ENCODE measurements at regions not wholly inside any gene's neighbourhood (a gene's known extent, or its start where the extent isn't known, plus 50 kb on each side); places are given as distances from the start of the nearest gene placed in this dataset.
A peak's percentile ranks its signal among the peaks of the same experiment; 100 is the strongest.
"Not testable (repeated sequence)": the region's sequence is repeated elsewhere in the genome, so short reads cannot be mapped to it uniquely, and the experiment has no call there.

DNA sequence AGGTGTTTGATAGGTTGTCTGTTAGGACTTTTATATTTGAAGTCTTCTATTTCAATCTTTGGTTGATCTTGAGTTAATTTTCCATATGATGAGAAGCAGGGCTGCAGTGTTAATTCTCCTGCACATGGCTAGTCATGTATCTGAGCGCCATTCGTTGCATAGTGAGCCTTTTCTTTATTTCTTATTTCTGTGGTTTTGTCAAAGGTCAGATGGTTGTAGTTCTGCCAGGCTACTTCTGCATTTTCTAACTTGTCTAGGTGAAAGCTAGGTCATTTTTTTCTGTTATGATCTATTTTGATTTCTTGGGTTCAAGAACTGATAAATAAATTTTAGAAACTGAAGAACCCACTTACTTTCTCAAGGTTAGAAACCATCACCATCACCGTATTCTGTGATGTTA is 56.7 kb downstream of the CCDC74A start:
- DNase-seq, result peak; percentile 2 to 11

DNA sequence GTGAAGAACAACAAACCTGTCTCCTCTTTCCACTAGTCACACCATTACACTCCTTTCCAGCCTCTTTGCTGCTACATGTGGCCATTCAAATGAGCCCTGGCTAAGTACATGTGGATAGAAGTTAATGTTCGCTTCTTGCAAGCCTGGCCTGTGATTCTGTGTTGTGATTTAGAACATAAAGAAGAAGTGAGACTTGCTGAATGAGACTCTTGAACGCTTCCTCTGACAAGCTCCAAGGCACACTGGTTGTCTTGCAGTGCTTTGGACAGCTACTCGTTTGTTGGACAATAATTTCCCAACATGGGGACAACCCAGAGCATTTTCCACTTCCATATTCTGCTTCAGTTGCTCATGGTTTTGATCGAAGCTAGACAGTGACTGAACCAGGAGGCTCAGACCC is 57.3 kb downstream of the CCDC74A start:
- DNase-seq, result peak; percentile 41 to 57

DNA sequence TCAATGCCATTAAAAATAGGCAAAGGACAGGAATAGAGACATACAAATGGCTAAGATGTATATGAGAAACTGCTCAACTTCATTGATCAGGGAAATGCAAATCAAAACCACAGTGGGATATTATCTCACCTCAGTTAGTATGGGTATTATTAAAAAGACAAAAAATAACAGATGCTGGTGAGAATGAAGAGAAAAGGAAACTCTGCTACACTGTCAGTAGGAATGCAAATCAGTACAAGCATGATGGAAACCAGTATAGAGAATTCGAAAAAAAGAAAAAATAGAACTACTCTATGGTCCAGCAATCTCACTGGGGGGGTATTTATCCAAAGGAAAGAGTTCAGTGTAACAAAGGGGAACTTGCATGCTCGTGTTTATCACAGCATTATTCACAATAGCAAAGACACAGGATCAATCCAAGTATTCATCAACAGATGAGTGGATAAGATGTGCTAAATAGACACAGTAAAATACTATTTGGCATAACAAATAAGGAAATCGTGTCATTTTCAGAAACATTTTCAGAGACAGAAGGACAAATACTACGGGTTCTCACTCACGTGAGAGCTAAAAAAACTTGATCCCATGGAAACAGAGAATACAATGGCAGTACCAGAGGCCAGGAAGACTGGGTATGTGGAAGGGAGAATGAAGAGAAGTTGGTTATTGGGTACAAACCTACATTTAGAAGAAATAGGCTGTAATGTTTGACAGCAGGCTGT is 60.6 kb downstream of the CCDC74A start:
- DNase-seq, result no peak

DNA sequence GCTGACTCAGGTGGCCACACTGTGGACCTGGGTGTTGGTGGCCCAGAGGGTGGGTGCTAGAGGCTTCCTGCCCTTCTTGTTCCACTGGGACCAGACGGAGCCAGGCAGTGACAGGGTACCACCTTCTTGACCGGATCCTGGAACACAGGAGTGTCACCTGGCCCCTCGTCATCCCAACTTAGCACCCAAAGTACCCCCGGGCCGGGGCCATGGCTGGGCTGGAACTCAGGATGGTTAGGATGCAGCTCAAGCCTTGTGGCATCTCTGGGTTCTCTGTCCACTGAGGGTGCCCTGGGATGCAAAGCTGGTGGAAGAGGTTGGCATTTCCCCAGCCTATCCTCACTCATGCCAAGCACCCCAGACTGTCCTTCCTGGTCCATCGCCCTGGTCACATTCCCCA is 61.4 kb downstream of the CCDC74A start:
- DNase-seq, result not testable (repeated sequence)

DNA sequence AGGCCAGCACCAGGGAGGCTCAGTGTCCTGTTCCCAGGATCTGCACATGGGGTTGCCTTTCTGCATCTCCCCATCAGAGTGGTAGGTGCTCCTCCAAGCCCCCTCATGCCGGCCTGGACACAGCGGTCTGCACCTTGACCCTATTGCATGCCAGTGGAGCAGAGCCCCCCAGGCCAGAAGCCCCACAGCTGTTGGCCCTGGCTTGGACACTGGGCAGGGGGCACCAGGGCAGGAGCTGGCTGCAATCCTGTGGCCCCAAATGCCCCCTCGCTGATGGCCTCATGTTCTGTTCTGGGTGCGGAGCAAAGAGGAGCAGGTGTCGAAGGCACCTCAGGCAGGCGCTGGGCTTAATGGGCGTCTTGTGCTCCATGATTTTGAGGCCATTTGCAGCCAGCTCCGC is 62.7 kb downstream of the CCDC74A start:
- no peak for DNase-seq

DNA sequence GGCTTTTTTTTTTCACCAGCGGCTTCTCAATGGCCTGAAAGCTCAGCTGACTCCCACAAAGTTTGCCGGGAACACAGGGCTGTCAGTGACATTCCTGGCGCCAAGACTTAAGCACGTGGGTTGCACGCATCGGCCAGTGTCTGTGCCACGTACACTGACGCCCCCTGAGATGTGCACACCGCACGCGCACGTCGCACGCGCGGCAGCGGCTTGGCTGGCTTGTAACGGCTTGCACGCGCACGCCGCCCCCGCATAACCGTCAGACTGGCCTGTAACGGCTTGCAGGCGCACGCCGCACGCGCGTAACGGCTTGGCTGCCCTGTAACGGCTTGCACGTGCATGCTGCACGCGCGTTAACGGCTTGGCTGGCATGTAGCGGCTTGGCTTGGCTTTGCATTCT is 63.2 kb downstream of the CCDC74A start:
- no peak for DNase-seq

DNA sequence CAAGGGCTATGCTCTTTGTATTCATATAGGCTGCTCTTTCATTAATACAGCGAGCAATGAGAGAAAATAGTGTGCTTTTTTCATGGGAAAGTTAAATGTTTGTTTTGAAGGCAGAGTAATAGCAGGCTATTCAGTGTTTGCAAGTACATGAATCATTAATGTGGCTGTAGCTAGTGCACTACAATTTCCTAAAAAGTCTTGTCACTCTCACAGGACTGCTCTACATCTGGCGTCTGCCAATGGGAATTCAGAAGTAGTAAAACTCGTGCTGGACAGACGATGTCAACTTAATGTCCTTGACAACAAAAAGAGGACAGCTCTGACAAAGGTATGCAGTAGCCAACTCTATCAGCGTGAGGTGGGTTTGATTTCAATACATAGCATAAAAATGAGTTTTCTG is 68.9 kb downstream of the CCDC74A start:
- not testable (repeated sequence) for DNase-seq

DNA sequence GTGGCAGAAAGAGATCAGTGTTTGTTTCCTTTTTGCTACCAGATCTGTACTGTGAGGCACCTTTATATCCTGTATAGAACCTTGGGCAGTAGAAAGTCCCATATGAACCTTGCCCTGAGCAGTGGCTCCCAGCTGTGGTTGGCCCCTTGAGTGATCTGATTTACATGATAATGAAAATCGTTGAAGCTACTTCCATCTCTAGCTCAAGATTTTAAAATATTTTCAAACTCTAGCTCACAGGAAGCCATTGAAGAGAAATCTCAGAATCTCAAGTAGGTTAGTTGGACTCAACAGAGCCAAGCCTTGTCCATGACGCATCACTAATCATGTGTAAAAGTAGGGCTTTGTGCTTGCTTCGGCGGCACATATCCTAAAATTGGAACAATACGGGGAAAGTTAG is 74.8 kb downstream of the CCDC74A start:
- not testable (repeated sequence) for DNase-seq

DNA sequence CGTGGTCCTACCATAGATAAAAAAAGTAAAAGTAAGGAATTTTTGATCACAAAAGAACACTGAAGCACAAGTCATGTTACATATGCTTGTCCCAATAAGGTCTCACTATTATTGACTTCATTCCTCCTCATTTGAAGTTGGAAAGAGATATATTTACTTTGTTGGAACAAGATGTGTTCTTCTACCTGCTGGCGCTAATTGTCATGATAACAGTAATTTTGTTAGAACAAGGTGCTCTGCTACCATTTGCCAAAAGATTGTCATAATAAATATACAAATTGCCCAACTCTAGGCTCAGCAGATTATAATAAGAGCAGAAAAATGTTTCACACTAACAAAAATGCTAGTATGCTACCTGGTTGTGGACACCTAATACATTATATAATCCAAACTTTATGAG is 77.0 kb downstream of the CCDC74A start:
- not testable (repeated sequence) for DNase-seq

DNA sequence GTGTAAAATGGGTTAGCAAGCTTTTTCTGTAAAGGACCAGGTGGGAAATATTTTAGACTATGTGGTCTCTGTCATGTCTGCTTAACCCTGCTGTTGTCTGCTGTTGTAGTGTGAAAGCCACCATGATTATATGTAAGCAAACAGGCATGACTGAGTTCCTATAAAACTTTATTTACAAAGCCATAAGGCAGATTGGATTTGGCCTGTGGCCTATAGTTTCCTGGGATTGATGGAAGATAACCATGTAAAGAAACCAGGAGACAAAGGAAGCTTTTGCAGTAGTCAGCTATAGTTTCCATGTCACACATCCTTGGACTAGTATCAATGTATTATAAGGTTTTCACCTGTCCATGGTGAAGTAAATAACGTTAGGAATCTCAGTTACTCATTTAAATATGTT is 78.7 kb downstream of the CCDC74A start:
- not testable (repeated sequence) for DNase-seq

DNA sequence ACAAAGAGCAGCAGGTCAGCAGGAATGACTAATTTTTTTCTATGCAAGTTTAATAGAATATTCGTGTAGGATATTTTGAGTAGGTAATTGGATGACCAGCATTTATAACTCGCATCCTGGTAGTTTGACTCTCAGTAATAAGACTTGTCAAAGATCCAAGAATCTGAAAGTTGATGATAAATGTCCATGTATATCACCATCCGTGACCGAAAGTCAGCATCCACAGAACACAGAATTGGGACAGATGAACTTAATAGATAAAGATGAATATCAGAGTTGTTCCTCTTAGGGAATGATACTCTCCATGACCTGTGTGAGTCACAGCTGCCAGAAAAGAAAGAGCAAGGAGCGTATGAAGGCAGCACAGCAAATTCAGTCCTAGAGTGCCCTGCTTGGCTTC is 79.4 kb downstream of the CCDC74A start:
- DNase-seq, result not testable (repeated sequence)

DNA sequence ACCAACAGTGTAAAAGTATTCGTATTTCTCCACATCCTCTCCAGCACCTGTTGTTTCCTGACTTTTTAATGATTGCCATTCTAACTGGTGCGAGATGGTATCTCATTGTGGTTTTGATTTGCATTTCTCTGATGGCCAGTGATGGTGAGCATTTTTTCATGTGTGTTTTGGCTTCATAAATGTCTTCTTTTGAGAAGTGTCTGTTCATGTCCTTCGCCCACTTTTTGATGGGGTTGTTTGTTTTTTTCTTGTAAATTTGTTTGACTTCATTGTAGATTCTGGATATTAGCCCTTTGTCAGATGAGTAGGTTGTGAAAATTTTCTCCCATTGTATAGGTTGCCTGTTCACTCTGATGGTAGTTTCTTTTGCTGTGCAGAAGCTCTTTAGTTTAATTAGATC is 86.9 kb downstream of the CCDC74A start:
- DNase-seq, result not testable (repeated sequence)

DNA sequence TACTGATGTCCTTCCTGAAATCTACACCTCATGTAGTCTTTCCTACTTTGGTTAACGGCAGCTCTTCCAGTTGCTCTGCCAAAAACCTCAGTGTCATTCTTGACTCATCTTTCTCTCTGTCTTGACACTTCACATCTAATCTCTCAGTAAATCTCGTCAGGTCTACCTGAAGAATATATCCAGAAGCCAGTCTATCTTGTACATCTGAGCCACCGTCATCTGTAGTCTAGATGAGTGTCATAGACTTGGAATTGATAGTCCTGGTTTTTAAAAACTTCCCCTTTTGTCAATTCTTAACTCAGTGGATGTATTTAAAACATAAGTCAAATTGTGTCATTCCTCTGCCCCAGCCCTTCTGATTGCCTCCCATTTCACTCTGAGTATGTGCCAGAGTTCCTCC is 90.6 kb downstream of the CCDC74A start:
- not testable (repeated sequence) for DNase-seq

DNA sequence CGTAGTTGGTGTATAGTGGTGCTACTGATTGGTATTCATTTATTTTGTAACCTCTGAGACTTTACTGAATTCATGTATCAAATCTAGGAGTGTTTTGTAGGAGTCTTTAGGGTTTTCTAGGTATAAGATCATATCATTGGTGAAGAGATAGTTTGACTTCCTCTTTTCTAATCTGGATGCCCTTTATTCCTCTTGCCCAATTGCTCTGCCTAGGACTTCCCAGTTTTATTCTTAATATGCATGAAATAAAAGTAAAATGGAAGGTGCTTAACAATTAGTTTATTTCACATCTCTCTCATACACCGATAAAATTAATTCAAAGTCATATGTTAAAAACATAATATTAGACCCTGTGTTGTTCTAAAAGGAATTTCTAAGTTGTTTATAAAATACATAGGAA is 95.2 kb downstream of the CCDC74A start:
- DNase-seq, result peak; percentile 19 to 48

DNA sequence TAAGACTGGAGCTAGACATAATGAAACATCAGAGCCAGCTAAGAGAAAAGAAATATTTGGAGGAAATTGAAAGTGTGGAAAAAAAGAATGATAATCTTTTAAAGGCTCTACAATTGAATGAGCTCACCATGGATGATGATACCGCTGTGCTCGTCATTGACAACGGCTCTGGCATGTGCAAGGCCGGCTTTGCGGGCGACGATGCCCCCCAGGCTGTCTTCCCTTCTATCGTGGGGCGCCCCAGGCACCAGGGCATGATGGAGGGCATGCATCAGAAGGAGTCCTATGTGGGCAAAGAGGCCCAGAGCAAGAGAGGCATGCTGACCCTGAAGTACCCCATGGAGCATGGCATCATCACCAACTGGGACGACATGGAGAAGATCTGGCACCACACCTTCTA is 98.3 kb downstream of the CCDC74A start:
- not testable (repeated sequence) for DNase-seq

DNA sequence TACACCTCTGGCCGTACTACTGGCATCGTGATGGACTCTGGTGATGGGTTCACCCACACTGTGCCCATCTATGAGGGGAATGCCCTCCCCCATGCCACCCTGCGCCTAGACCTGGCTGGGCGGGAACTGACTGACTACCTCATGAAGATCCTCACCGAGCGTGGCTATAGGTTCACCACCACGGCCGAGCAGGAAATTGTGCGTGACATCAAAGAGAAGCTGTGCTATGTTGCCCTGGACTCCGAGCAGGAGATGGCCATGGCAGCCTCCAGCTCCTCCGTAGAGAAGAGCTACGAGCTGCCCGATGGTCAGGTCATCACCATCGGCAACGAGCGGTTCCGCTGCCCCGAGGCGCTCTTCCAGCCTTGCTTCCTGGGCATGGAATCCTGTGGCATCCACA is 98.9 kb downstream of the CCDC74A start:
- not testable (repeated sequence) for DNase-seq

DNA sequence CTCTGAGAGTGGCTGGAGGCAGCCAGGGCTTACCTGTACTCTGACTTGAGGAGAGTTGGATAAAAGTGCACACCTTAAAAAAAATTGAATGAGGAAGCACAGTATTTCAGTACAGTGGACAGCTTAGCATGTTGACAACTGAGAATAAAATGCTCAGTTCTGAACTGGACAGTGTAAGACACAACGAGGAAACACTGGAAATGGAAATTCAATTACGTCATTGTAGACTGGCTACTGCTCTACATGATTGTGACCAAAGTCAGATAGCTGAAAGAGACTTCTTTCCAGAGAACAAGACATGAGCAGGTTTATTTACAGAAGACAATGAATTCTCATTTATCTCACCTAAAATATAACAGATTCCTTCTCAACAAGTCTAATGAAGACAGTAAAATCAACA is 100.1 kb downstream of the CCDC74A start:
- DNase-seq, result not testable (repeated sequence)

DNA sequence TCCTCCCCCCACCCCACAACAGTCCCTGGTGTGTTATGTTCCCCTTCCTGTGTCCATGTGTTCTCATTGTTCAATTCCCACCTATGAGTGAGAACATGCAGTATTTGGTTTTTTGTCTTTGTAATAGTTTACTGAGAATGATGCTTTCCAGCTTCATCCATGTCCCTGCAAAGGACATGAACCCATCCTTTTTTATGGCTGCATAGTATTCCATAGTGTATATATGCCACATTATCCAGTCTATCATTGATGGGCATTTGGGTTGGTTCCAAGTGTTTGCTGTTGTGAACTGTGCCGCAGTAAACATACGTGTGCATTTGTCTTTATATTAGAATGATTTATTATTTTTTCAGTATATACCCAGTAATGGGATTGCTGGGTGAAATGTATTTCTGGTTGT is 104.0 kb downstream of the CCDC74A start:
- not testable (repeated sequence) for DNase-seq

DNA sequence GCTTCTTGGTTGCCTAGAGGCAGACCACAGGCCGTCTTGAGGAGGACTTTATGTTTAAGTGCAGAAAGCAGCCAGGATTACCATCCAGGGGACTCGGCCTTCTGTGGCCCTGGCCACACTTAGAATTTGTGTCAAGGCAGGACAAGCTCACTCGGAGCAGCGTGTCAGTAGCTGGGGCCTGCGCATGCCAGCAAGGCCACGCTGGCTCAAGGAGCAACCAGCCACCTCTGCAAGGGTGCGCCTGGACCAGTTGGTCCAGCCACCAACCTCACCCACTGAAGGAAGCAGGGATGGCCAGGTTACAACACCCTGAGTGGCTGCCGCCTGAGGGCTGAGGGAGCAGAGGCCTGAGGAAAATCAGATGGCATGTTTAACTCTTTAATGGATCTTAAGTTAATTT is 105.7 kb downstream of the CCDC74A start:
- DNase-seq, result not testable (repeated sequence)

DNA sequence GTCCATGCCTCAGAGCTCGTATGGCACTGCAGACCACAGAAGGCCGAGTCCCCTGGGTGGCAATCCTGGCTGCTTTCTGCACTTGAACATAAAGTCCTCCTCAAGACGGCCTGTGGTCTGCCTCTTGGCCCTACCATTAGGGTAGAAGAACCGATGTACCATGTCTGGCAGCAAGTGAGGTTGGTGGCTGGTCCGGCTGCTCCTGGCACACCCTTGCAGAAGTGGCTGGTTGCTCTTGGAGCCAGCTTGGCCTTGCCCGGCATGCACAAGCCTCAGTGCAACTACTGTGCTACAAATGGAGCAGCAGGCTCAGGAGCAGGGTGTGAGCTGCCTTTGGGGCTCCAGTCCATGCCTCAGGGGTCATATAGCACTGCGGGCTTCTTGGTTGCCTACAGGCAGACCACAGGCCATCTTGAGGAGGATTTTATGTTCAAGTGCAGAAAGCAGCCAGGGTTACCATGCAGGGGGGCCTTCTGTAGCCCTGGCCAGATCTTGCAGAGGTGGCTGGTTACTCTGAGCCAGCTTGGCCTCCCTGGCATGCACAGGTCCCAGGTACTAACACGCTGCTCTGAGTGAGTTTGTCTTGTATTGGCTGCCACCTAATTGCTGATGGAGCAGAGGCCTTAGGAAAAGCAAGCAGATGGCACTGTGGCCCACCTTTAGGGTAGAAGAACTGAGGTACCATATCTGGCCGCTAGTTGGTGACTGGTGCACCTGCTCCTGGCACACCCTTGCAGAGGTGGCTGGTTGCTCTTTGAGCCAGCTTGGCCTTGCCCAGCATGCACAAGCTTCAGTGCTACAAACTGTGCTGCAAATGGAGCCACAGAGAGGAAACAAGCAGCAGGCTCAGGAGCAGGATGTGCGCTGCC is 106.4 kb downstream of the CCDC74A start:
- not testable (repeated sequence) for DNase-seq

DNA sequence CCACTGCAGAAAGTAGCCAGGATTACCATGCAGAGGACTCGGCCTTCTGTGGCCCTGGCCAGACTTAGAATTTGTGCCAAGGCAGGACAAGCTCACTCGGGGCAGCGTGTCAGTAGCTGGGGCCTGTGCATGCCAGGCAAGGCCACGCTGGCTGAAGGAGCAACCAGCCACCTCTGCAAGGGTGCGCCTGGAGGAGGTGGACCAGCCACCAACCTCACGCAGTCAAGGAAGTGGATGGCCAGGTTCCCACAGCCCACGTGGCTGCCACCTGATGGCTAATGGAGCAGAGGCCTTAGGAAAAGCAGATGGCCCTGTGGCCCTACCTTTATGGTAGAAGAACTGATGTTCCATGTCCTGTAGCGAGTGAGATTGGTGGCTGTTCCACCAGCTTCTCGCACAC is 107.9 kb downstream of the CCDC74A start:
- DNase-seq, result no peak

DNA sequence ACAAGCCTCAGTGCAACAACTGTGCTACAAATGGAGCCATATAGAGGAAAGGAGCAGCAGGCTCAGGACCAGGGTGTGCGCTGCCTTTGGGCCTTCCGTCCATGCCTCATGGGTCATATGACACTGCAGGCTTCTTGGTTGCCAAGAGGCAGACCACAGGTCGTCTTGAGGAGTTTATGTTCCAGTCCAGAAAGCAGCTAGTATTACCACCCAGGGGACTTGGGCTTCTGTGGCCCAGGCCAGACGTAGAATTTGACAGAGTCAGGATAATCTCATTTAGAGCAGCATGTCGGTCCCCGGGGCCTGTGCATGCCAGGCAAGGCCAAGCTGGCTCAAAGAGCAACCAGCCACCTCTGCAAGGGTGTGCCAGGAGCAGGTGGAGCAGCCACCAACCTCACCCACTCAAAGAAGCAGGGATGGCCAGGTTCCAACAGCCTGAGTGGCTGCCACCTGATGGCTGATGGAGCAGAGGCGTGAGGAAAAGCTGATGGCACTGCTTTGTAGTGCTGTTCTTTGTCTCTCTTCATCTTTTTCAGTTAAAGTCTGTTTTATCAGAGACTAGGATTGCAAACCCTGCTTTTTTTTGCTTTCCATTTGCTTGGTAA is 109.1 kb downstream of the CCDC74A start:
- not testable (repeated sequence) for DNase-seq

DNA sequence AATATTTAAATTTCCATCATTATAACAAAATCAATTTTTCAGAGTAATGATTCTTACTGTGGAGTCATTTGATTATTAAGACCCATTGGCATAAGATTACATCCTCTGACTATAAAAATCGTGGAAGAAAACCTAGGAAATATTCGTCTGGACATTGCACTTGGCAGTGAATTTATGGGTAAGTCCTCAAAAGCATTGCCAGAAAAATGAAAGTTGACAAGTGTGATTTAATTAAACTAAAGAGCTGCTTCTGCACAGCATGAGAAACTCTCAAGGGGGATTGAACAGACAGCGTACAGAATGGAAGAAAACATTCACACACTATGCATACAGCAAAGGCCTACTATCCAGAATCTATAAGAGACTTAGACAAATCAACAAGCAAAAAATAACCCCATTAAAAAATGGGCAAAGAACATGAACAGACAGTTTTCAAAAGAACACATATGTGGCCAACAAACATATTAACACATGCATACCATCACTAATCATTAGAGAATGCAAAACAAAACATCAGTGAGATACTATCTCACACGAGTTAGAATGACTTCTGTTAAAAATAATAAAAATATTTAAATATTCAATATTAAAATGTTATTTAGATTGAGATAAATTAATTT is 111.4 kb downstream of the CCDC74A start:
- DNase-seq, result not testable (repeated sequence)
